BLaER1 (cell line): ENCODE measurements at regions not wholly inside any gene's neighbourhood (a gene's known extent, or its start where the extent isn't known, plus 50 kb on each side); places are given as distances from the start of the nearest gene placed in this dataset.
A peak's percentile ranks its signal among the peaks of the same experiment; 100 is the strongest.

Source experiments
- H3K27ac ChIP-seq: shearing (Covaris generic); formaldehyde crosslinking; 2 replicates; pipeline ENCODE4 v1.8.1; 2022
- H3K27me3 ChIP-seq: shearing (Covaris generic); formaldehyde crosslinking; 2 replicates; pipeline ENCODE4 v1.8.1; 2022
- H3K36me3 ChIP-seq: shearing (Covaris generic); formaldehyde crosslinking; 2 replicates; pipeline ENCODE4 v1.8.1; 2022
- H3K4me1 ChIP-seq: shearing (Covaris generic); formaldehyde crosslinking; 2 replicates; pipeline ENCODE4 v1.8.1; 2022
- H3K4me2 ChIP-seq: shearing (Covaris generic); formaldehyde crosslinking; 2 replicates; pipeline ENCODE4 v1.8.1; 2022
- H3K4me3 ChIP-seq: shearing (Covaris generic); formaldehyde crosslinking; 2 replicates; pipeline ENCODE4 v1.8.1; 2022
- H3K9ac ChIP-seq: shearing (Covaris generic); formaldehyde crosslinking; 2 replicates; pipeline ENCODE4 v1.8.1; 2022
- H3K9me3 ChIP-seq: shearing (Covaris generic); formaldehyde crosslinking; 2 replicates; pipeline ENCODE4 v1.8.1; 2022
- H4K20me1 ChIP-seq: shearing (Covaris generic); formaldehyde crosslinking; 2 replicates; pipeline ENCODE4 v1.8.1; 2022
- Cebpa-rat ChIP-seq: shearing (Covaris generic); IDR thresholded peaks from 2 replicates; pipeline ENCODE4 v1.8.1; 2022

GRCh38 chr1:106268070-106268469, 788.4 kb upstream of the PRMT6 start:
- Histone ChIP-seq H3K27me3 (no peaks in the 10 kb centered on the region), H3K27ac (no peak overlapping the region), H3K4me2 (no peak overlapping the region), H3K9ac (no peak overlapping the region), H4K20me1 (no peaks in the 10 kb centered on the region), H3K4me3 (no peak overlapping the region), H3K4me1 (no peaks in the 10 kb centered on the region), H3K9me3 (no peaks in the 10 kb centered on the region), H3K36me3 (no peaks in the 10 kb centered on the region)
- TF ChIP-seq Cebpa-rat: no peak

GRCh38 chr1:106276871-106277270, 779.6 kb upstream of the PRMT6 start:
- Histone ChIP-seq H3K27me3 (no peaks in the 10 kb centered on the region), H3K36me3 (no peaks in the 10 kb centered on the region), H3K4me1 (no peaks in the 10 kb centered on the region), H3K27ac (no peak overlapping the region), H3K9me3 (no peaks in the 10 kb centered on the region), H3K4me2 (no peak overlapping the region), H4K20me1 (no peaks in the 10 kb centered on the region), H3K9ac (no peak overlapping the region), H3K4me3 (no peak overlapping the region)
- TF ChIP-seq Cebpa-rat: no peak

GRCh38 chr1:106277786-106278185, 778.7 kb upstream of the PRMT6 start:
- Histone ChIP-seq H3K4me2 (no peak overlapping the region), H4K20me1 (no peaks in the 10 kb centered on the region), H3K27me3 (no peaks in the 10 kb centered on the region), H3K9me3 (no peaks in the 10 kb centered on the region), H3K9ac (no peak overlapping the region), H3K27ac (no peak overlapping the region), H3K4me3 (no peak overlapping the region), H3K4me1 (no peaks in the 10 kb centered on the region), H3K36me3 (no peaks in the 10 kb centered on the region)
- no peak for TF ChIP-seq Cebpa-rat

- Histone ChIP-seq H4K20me1 (no peaks in the 10 kb centered on the region), H3K27me3 (no peaks in the 10 kb centered on the region), H3K27ac (no peak overlapping the region), H3K4me3 (no peak overlapping the region), H3K9ac (no peak overlapping the region), H3K4me2 (no peak overlapping the region), H3K36me3 (no peaks in the 10 kb centered on the region), H3K9me3 (no peaks in the 10 kb centered on the region), H3K4me1 (no peaks in the 10 kb centered on the region)
- no peak for TF ChIP-seq Cebpa-rat
Measured at GRCh38 chr1:106278716-106279115, 777.8 kb upstream of the PRMT6 start.

GRCh38 chr1:106289265-106289928, 767.1 kb upstream of the PRMT6 start:
- 0 out of 2 replicates have a peak, but pooled peaks have one; percentile 33 for TF ChIP-seq Cebpa-rat
- H3K4me3 ChIP-seq: no peak overlapping the region
- H3K4me2 ChIP-seq: no peak overlapping the region
- no peak overlapping the region for H3K27ac ChIP-seq
- no peaks in the 10 kb centered on the region for H3K27me3 ChIP-seq
- H3K9ac ChIP-seq: no peak overlapping the region
- H4K20me1 ChIP-seq: no peaks in the 10 kb centered on the region
- H3K36me3 ChIP-seq: no peaks in the 10 kb centered on the region
- H3K9me3 ChIP-seq: no peaks in the 10 kb centered on the region
- H3K4me1 ChIP-seq: no peaks in the 10 kb centered on the region

- Histone ChIP-seq H3K4me1 (no peaks in the 10 kb centered on the region), H3K9me3 (no peaks in the 10 kb centered on the region), H3K36me3 (no peaks in the 10 kb centered on the region), H3K4me3 (no peak overlapping the region), H3K27ac (no peak overlapping the region), H3K9ac (no peak overlapping the region), H3K27me3 (no peaks in the 10 kb centered on the region), H3K4me2 (no peak overlapping the region), H4K20me1 (no peaks in the 10 kb centered on the region)
- TF ChIP-seq Cebpa-rat: no peak
Measured at GRCh38 chr1:106290805-106291501, 765.5 kb upstream of the PRMT6 start.

- no peak overlapping the region for H3K9ac ChIP-seq
- no peak overlapping the region for H3K4me3 ChIP-seq
- no peaks in the 10 kb centered on the region for H3K27me3 ChIP-seq
- H3K36me3 ChIP-seq: no peaks in the 10 kb centered on the region
- no peak overlapping the region for H3K4me2 ChIP-seq
- H4K20me1 ChIP-seq: no peaks in the 10 kb centered on the region
- no peaks in the 10 kb centered on the region for H3K9me3 ChIP-seq
- TF ChIP-seq Cebpa-rat: no peak
- H3K4me1 ChIP-seq: no peaks in the 10 kb centered on the region
- no peak overlapping the region for H3K27ac ChIP-seq
Measured at GRCh38 chr1:106292130-106292529, 764.3 kb upstream of the PRMT6 start.

GRCh38 chr1:106296431-106296830, 760.0 kb upstream of the PRMT6 start:
- no peaks in the 10 kb centered on the region for H4K20me1 ChIP-seq
- H3K27me3 ChIP-seq: no peaks in the 10 kb centered on the region

GRCh38 chr1:106304106-106304505, 752.4 kb upstream of the PRMT6 start:
- H3K27ac ChIP-seq: no peak overlapping the region
- H3K36me3 ChIP-seq: no peaks in the 10 kb centered on the region
- TF ChIP-seq Cebpa-rat: no peak
- no peaks in the 10 kb centered on the region for H3K27me3 ChIP-seq
- peaks cover 18% of the 10 kb centered on the region for H3K9me3 ChIP-seq
- no peaks in the 10 kb centered on the region for H4K20me1 ChIP-seq
- no peak overlapping the region for H3K9ac ChIP-seq
- H3K4me2 ChIP-seq: no peak overlapping the region
- H3K4me3 ChIP-seq: no peak overlapping the region
- no peaks in the 10 kb centered on the region for H3K4me1 ChIP-seq

More at GRCh38 chr1:106296431-106296830, 760.0 kb upstream of the PRMT6 start:
- H3K4me1 ChIP-seq: no peaks in the 10 kb centered on the region
- no peak overlapping the region for H3K27ac ChIP-seq
- no peak overlapping the region for H3K4me3 ChIP-seq
- no peak overlapping the region for H3K4me2 ChIP-seq
- no peaks in the 10 kb centered on the region for H3K9me3 ChIP-seq
- H3K9ac ChIP-seq: no peak overlapping the region
- TF ChIP-seq Cebpa-rat: no peak
- no peaks in the 10 kb centered on the region for H3K36me3 ChIP-seq

GRCh38 chr1:106319612-106320011, 736.9 kb upstream of the PRMT6 start:
- Histone ChIP-seq H4K20me1 (no peaks in the 10 kb centered on the region), H3K9ac (no peak overlapping the region), H3K9me3 (no peaks in the 10 kb centered on the region), H3K27me3 (no peaks in the 10 kb centered on the region), H3K36me3 (no peaks in the 10 kb centered on the region), H3K4me3 (no peak overlapping the region), H3K4me1 (no peaks in the 10 kb centered on the region), H3K27ac (no peak overlapping the region), H3K4me2 (no peak overlapping the region)
- no peak for TF ChIP-seq Cebpa-rat
